CD14-positive monocyte (primary cell): ENCODE measurements at regions not wholly inside any gene's neighbourhood (a gene's known extent, or its start where the extent isn't known, plus 50 kb on each side); places are given as distances from the start of the nearest gene placed in this dataset.

Source experiments
- DNase-seq, 3 donors: peaks; one replicate each; pipeline ENCODE4 v3.0.0-alpha.2; 2011 to 2022
- H2AFZ ChIP-seq: 2 replicates; pipeline ENCODE4 v1.6.0; 2012; ENCODE audit warnings: mild to moderate bottlenecking, low read depth, low read length, inconsistent platforms; ENCODE audit not compliant: insufficient read depth, poor library complexity, severe bottlenecking
- H3K27ac ChIP-seq, 2 donors: 1 replicate in 1 of 2; 2 replicates in 1 of 2; pipeline ENCODE4 v1.5.1; 2012 to 2013; ENCODE audit warnings: low read length in 2 of 2, control low read depth in 1 of 2, inconsistent platforms in 1 of 2, low read depth in 1 of 2, mild to moderate bottlenecking in 1 of 2
- H3K27me3 ChIP-seq, 2 donors: one replicate each; pipeline versions ENCODE4 v1.6.0 to v1.6.1; 2011 to 2013; ENCODE audit warnings: low read length in 2 of 2; ENCODE audit not compliant: control insufficient read depth in 2 of 2, insufficient read depth in 2 of 2
- H3K36me3 ChIP-seq, 2 donors: replicated peaks in 1 of 2; 1 replicate in 1 of 2; 2 replicates in 1 of 2; pipeline versions ENCODE4 v1.5.1 to v1.6.1; 2012 to 2013; ENCODE audit warnings: low read length in 2 of 2, control low read depth in 1 of 2, inconsistent platforms in 1 of 2, mild to moderate bottlenecking in 1 of 2; ENCODE audit not compliant: insufficient read depth in 2 of 2, control insufficient read depth in 1 of 2
- H3K4me1 ChIP-seq, 2 donors: 1 replicate in 1 of 2; 2 replicates in 1 of 2; pipeline versions ENCODE4 v1.5.1 to v1.6.1; 2012 to 2013; ENCODE audit warnings: low read length in 2 of 2, control low read depth in 1 of 2, inconsistent platforms in 1 of 2, mild to moderate bottlenecking in 1 of 2, moderate library complexity in 1 of 2; ENCODE audit not compliant: insufficient read depth in 2 of 2, control insufficient read depth in 1 of 2
- H3K4me2 ChIP-seq: replicated peaks from 2 replicates; pipeline ENCODE3; 2012; ENCODE audit warnings: low read length, moderate library complexity, mild to moderate bottlenecking; ENCODE audit not compliant: poor library complexity, severe bottlenecking; ENCODE audit errors: extremely low read depth
- H3K4me3 ChIP-seq, 3 experiments: fragments of 200-600 bp in 1 of 3; sonication (generic) in 1 of 3; replicated peaks in 1 of 3; 1 replicate in 2 of 3; 2 replicates in 1 of 3; pipeline ENCODE4 v1.5.1; 2011 to 2013; ENCODE audit warnings: low read length in 3 of 3, mild to moderate bottlenecking in 3 of 3, control low read depth in 2 of 3, low read depth in 2 of 3, inconsistent platforms in 1 of 3, moderate library complexity in 1 of 3
- H3K79me2 ChIP-seq: 2 replicates; pipeline ENCODE4 v1.6.0; 2012; ENCODE audit warnings: mild to moderate bottlenecking, control low read depth, inconsistent platforms, low read length, moderate library complexity; ENCODE audit not compliant: insufficient read depth
- H3K9ac ChIP-seq: 2 replicates; pipeline ENCODE4 v1.6.0; 2017; ENCODE audit warnings: low read length, mild to moderate bottlenecking; ENCODE audit not compliant: insufficient read depth, poor library complexity, severe bottlenecking
- H3K9me3 ChIP-seq, 2 donors: replicated peaks in 1 of 2; 1 replicate in 1 of 2; 2 replicates in 1 of 2; pipeline versions ENCODE4 v1.5.1 to v1.6.1; 2012 to 2013; ENCODE audit warnings: low read length in 2 of 2, control low read depth in 1 of 2; ENCODE audit not compliant: control insufficient read depth in 1 of 2, insufficient read depth in 1 of 2
- H4K20me1 ChIP-seq: 2 replicates; pipeline ENCODE4 v1.6.0; 2012; ENCODE audit warnings: mild to moderate bottlenecking, low read length, control low read depth, moderate library complexity; ENCODE audit not compliant: insufficient read depth
- H3K27ac Mint-ChIP-seq, 7 donors: one replicate each; pipeline ENCODE4 v1.8.0; 2020; ENCODE audit warnings: mild to moderate bottlenecking in 7 of 7, mixed read lengths in 7 of 7, moderate library complexity in 6 of 7, inconsistent platforms in 2 of 7
- H3K27me3 Mint-ChIP-seq, 3 donors: one replicate each; pipeline ENCODE4 v1.8.0; 2021 to 2022; ENCODE audit warnings: low read depth in 3 of 3, mild to moderate bottlenecking in 3 of 3, mixed read lengths in 3 of 3, moderate library complexity in 3 of 3, inconsistent platforms in 1 of 3
- H3K36me3 Mint-ChIP-seq, 2 donors: one replicate each; pipeline ENCODE4 v1.8.0; 2020; ENCODE audit warnings: mixed read lengths in 2 of 2, inconsistent platforms in 1 of 2, mild to moderate bottlenecking in 1 of 2
- H3K4me1 Mint-ChIP-seq: one replicate; pipeline ENCODE4 v1.8.0; 2020; ENCODE audit warnings: mild to moderate bottlenecking, mixed read lengths
- H3K4me3 Mint-ChIP-seq, 2 donors: one replicate each; pipeline ENCODE4 v1.8.0; 2020; ENCODE audit warnings: mild to moderate bottlenecking in 2 of 2, mixed read lengths in 2 of 2, moderate library complexity in 1 of 2
- H3K9me3 Mint-ChIP-seq, 7 donors: one replicate each; pipeline ENCODE4 v1.8.0; 2020 to 2022; ENCODE audit warnings: mixed read lengths in 7 of 7, mild to moderate bottlenecking in 6 of 7, moderate library complexity in 6 of 7, inconsistent platforms in 2 of 7
- CTCF ChIP-seq: fragments of 200-600 bp; IDR thresholded peaks from one replicate; pipeline ENCODE4 v1.8.0; 2022; ENCODE audit warnings: antibody characterized with exemption, mild to moderate bottlenecking
- WGBS: methylation state at CpG from one replicate; pipeline ENCODE4 v1.1.5; 2013; ENCODE audit warnings: missing lambda C conversion rate; ENCODE audit not compliant: insufficient coverage; 5-methylcytosine and 5-hydroxymethylcytosine counted together
- intact Hi-C, 2 donors: fragments of 100-400 bp; cut with micrococcal nuclease; formaldehyde crosslinking; loops; one replicate each; pipeline versions ENCODE4 v1.15.0 to v1.15.1; 2023

- DNase-seq: no peak
- no peak overlapping the region for H3K4me3 ChIP-seq
- 60% methylated on average over 1 of the region's 1 CpG for WGBS
- H3K4me1 ChIP-seq: no peaks in the 10 kb centered on the region
- TF ChIP-seq CTCF: no peak
- Mint-ChIP-seq H3K36me3 (no peaks in the 10 kb centered on the region), H3K27me3 (no peaks in the 10 kb centered on the region), H3K9me3 (peaks cover 0 to 5% (median 3%) of the 10 kb centered on the region in 7 donors), H3K27ac (no peak overlapping the region), H3K4me1 (no peaks in the 10 kb centered on the region), H3K4me3 (no peak overlapping the region)
- H3K9ac ChIP-seq: no peak overlapping the region
- H3K27me3 ChIP-seq: no peaks in the 10 kb centered on the region
- H3K79me2 ChIP-seq: no peaks in the 10 kb centered on the region
- H2AFZ ChIP-seq: no peak overlapping the region
- H4K20me1 ChIP-seq: no peaks in the 10 kb centered on the region
- H3K27ac ChIP-seq: no peak overlapping the region
- no peak overlapping the region for H3K4me2 ChIP-seq
- intact Hi-C loops: no loop called here
- H3K9me3 ChIP-seq: no peaks in the 10 kb centered on the region
- H3K36me3 ChIP-seq: no peaks in the 10 kb centered on the region
Measured at GRCh38 chr12:39010406-39010805, 105.0 kb upstream of the CPNE8 start.

GRCh38 chr12:39007619-39008018 lies 102.2 kb upstream of the CPNE8 start:
- Mint-ChIP-seq H3K27me3 (no peaks in the 10 kb centered on the region), H3K9me3 (peaks cover 0 to 5% (median 0%) of the 10 kb centered on the region in 7 donors), H3K36me3 (no peaks in the 10 kb centered on the region), H3K4me1 (no peaks in the 10 kb centered on the region), H3K27ac (no peak overlapping the region), H3K4me3 (no peak overlapping the region)
- 100% methylated on average over 1 of the region's 3 CpGs for WGBS
- Histone ChIP-seq H3K27ac (no peak overlapping the region), H3K4me1 (no peaks in the 10 kb centered on the region), H3K4me3 (no peak overlapping the region), H3K9ac (no peak overlapping the region), H3K9me3 (no peaks in the 10 kb centered on the region), H3K4me2 (no peak overlapping the region), H3K27me3 (no peaks in the 10 kb centered on the region), H4K20me1 (no peaks in the 10 kb centered on the region), H3K36me3 (no peaks in the 10 kb centered on the region), H2AFZ (no peak overlapping the region), H3K79me2 (no peaks in the 10 kb centered on the region)
- intact Hi-C loops: no loop called here
- DNase-seq: no peak
- no peak for TF ChIP-seq CTCF
